ENCODE measurements at regions not wholly inside any gene's neighbourhood (a gene's known extent, or its start where the extent isn't known, plus 50 kb on each side); places are given as distances from the start of the nearest gene placed in this dataset.
A peak's percentile ranks its signal among the peaks of the same experiment; 100 is the strongest.
"Not testable (repeated sequence)": the region's sequence is repeated elsewhere in the genome, so short reads cannot be mapped to it uniquely, and the experiment has no call there.

GRCh38 chr17:30638968-30639367 lies 161.8 kb downstream of the GOSR1 start:
- not testable (repeated sequence) for DNase-seq (ENCODE audit: low spot score)

GRCh38 chr17:30631651-30632050 lies 154.4 kb downstream of the GOSR1 start:
- DNase-seq (ENCODE audit: low spot score) = not testable (repeated sequence)

DNA sequence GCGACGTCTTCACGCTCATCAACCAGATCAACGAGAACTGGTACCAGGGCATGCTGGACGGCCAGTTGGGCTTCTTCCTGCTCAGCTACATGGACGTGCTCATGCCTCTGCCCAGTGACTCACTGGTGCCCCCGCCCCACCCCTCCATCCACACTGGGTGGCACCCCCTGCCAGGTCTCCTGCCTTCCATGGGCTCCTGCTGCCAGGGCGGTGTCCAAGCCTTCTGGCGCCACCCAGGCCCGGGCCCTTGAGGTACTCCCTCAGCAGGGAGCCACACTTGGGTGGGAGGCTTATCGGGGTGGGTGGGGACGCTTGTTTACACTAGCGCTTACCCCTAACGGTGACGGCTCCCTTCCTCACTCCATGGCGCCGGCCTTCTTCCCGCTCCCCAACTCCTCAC lies 148.2 kb downstream of the GOSR1 start:
- DNase-seq (ENCODE audit: low spot score) = not testable (repeated sequence)

DNA sequence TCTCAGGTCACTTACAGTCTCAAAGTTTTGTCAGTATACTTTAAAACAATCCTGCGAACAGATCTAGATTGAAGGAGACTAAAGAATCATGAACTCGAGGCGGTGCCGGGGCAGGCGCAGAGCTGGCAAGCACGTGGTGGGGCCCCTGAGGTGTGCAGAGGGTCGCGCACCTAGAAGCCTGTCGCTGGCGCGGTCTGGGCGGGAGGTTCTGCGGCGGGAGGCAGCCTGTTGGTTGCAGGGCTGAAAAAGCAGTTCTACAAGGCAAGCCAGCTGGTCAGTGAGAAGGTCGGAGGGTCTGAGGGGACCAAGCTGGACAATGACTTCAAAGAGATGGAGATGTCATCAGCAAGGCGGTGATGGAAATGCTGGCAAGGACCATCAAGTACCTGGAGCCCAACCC lies 147.0 kb downstream of the GOSR1 start:
- DNase-seq (ENCODE audit: low spot score) = not testable (repeated sequence)

- not testable (repeated sequence) for DNase-seq (ENCODE audit: low spot score)
Measured at GRCh38 chr17:30609682-30610081, 132.5 kb downstream of the GOSR1 start.

DNA sequence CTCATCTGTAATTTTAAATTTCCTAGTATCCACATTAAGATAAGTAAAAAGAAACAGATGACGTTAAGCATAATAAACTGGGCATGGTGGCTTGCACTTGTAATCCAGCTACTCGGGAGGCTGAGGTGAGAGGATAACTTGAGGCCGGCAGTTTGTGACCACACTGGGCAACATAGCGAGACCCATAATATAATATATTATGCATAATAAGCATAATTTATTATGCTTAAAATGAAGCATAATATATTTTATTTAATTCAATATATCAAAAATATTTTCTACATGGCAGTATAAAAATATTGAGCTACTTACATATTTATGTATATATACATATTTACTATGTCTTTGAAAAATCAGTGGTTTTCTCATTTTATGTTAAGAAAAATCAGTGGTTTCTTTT lies 128.3 kb downstream of the GOSR1 start:
- DNase-seq (ENCODE audit: low spot score) = no peak

DNA sequence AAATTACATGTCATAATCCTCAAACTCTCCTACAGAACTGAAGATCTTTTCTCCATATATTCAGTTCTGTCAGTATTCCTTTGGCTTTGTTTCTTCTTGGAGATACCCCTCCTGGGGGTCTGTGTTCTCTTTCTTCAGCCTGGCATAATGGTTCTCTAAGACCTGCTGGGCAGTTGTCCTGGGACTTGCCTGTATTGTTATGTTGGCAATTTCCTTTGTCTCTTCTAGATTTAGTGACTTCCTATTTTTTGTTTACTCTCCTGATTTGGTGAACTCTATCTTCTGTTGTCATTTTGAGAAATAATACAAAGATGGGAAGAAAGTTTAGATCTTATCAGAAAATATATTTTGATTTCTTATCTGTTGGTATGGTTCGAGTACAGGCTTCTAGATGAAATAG lies 127.8 kb downstream of the GOSR1 start:
- DNase-seq (ENCODE audit: low spot score) = no peak

DNA sequence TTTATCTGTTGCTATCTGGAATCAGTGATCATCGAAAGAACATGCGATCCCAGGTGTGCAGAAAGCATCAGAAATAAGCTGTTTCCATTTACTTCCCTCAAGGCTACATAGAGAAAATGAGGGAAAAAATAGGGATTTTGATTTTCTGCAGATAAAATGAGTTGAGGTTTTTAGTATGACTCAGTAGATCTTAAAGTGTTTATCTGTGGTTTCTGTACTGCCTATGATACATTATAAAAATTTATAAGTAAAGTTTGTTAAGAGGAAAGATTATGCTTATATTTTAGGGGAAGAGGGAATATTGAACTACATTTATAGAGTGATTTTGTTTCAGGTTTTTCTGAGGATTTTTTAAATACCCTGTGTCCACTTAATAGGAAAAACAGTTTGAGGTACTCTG lies 125.2 kb downstream of the GOSR1 start:
- not testable (repeated sequence) for DNase-seq (ENCODE audit: low spot score)

DNA sequence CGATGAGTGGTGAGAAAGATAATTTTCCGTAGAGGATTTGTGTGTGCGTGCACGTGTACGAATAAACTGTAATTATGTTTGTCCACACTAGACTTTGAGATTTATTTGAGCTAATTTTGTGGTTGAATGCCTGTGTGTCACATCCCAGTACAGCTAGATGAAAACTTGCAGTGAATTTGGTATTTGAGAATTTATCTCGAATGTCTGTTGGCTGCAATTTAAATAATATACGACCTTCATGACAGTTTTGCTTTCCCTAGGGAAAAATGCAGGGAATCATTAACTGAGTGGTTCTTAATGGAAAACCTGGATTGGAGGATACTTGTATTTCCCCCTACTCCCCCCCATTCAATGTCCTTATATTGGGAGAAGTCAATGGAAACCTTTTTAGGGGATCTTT lies 124.8 kb downstream of the GOSR1 start:
- not testable (repeated sequence) for DNase-seq (ENCODE audit: low spot score)

DNA sequence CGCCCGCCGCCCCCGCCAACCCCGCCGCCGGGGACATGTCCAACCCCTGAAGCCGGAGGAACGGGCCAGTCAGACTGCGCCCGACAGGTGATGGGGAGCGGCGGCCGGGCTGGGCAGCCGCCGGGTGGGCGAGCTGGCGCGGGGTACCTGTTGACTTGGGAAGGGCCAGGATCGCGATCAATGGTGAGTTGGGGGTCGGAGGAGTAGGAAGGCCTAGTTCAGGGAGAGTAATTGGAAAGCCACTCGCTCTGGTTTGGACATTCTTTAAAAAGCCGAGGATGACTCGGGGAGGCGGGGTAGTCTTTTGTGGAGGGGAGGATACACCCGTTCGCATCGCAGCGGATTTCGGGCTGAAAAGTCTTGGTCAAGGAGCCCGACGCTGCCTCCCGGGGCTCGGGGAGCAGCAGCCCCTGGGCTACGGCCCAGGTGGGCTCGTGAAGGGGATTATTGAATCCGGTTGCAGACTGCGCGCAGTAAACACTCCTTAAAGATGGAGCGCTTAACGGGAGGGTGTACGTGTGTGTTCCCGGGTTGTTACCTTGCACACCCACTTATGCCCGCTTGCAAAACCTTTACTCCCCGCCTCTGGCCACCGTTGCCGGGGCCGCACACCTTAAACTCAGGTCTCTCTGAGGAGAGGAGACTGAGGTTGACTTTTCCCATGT lies 123.8 kb downstream of the GOSR1 start:
- DNase-seq (ENCODE audit: low spot score) = no peak

- DNase-seq (ENCODE audit: low spot score) = peak; percentile 71
Measured at GRCh38 chr17:30600060-30600829, 123.0 kb downstream of the GOSR1 start.

GRCh38 chr17:30599428-30600059 lies 122.3 kb downstream of the GOSR1 start:
- no peak for DNase-seq (ENCODE audit: low spot score)

- DNase-seq (ENCODE audit: low spot score) = no peak
Measured at GRCh38 chr17:30597776-30598288, 120.6 kb downstream of the GOSR1 start.

DNA sequence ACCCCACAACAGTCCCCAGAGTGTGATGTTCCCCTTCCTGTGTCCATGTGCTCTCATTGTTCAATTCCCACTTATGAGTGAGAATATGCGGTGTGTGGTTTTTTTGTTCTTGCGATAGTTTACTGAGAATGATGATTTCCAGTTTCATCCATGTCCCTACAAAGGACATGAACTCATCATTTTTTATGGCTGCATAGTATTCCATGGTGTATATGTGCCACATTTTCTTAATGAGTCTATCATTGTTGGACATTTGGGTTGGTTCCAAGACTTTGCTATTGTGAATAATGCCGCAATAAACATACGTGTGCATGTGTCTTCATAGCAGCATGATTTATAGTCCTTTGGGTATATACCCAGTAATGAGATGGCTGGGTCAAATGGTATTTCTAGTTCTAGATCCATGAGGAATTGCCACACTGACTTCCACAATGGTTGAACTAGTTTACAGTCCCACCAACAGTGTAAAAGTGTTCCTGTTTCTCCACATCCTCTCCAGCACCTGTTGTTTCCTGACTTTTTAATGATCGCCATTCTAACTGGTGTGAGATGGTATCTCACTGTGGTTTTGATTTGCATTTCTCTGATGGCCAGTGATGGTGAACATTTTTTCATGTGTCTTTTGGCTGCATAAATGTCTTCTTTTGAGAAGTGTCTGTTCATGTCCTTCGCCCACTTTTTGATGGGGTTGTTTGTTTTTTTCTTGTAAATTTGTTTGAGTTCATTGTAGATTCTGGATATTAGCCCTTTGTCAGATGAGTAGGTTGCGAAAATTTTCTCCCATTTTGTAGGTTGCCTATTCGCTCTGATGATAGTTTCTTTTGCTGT lies 120.0 kb downstream of the GOSR1 start:
- not testable (repeated sequence) for DNase-seq (ENCODE audit: low spot score)

GRCh38 chr17:30594953-30595371 lies 117.8 kb downstream of the GOSR1 start:
- not testable (repeated sequence) for DNase-seq (ENCODE audit: low spot score)

DNA sequence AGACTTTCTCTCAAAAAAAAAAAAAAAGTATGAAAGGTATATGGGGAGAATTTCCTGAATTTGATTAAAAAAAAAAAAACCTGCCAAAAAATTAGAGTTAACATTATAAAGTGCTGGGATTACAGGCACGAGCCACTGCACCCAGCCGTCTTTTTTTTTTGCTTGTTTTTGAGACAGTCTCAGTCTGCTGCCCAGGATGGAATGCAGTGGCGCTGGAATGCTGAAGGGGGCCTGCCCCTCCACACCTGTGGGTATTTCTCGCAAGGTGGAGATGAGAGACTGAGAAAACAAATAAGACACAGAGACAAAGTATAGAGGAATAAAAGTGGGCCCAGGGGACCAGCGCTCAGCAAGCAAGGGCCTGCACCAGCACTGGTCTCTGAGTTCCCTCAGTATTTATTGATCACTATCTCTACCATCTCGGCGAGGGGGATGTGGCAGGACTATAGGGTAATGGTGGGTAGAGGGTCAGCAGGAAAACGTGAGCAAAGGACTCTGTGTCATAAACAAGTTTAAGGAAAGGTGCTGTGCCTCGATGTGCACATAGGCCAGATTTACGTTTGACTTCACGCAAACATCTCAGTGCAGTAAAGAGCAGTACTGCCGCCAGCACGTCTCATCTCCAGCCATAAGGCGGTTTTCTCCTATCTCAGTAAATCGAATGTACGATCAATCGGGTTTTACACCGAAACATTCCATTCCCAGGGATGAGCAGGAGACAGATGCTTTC lies 117.2 kb downstream of the GOSR1 start:
- DNase-seq (ENCODE audit: low spot score) = no peak

DNA sequence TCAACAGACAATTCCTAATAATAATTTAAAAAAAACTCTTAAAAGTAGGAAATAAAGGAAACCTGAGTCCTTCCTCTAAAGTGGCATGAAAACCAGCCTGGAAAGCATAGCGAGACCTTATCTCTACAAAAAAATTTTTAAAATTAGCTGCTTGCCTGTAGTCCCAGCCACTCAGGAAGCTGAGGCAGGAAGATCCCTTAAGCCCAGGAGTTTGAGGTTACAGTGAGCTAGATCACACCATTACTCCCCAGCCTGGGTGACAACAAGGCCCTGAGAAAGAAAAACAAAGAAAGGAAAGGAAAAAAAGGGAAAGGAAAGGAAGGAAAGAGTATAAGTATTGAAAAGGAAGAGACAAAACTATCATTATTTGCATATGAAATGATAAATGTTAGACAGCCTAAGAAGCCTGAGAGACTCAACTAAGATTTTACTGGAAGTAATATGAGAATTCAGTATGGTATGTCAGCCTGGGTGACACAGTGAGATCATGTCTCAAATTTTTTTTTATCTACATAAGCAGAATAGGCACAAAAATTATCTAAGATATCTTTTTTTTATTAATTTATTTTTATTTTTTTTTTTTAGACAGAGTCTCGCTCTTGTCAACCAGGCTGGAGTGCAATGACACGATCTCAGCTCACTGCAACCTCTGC lies 113.0 kb downstream of the GOSR1 start:
- DNase-seq (ENCODE audit: low spot score) = no peak

GRCh38 chr17:30589431-30589830 lies 112.2 kb downstream of the GOSR1 start:
- no peak for DNase-seq (ENCODE audit: low spot score)

GRCh38 chr17:30588798-30589247 lies 111.6 kb downstream of the GOSR1 start:
- no peak for DNase-seq (ENCODE audit: low spot score)

- no peak for DNase-seq (ENCODE audit: low spot score)
Measured at GRCh38 chr17:30586818-30587595, 109.8 kb downstream of the GOSR1 start.

Measured in globus pallidus (tissue), 1 donor.